ENCODE measurements at regions not wholly inside any gene's neighbourhood (a gene's known extent, or its start where the extent isn't known, plus 50 kb on each side); places are given as distances from the start of the nearest gene placed in this dataset.
"Not testable (repeated sequence)": the region's sequence is repeated elsewhere in the genome, so short reads cannot be mapped to it uniquely, and the experiment has no call there.

- no peak for DNase-seq
Measured at GRCh38 chr7:12833829-12834228, 146.4 kb downstream of the ARL4A start.

GRCh38 chr7:12834782-12835181 is 147.3 kb downstream of the ARL4A start:
- DNase-seq = no peak

GRCh38 chr7:12839508-12840153 is 152.2 kb downstream of the ARL4A start:
- DNase-seq = no peak

- not testable (repeated sequence) for DNase-seq
Measured at GRCh38 chr7:12844732-12845131, 157.3 kb downstream of the ARL4A start.

GRCh38 chr7:12847001-12847400 is 159.6 kb downstream of the ARL4A start:
- DNase-seq = no peak

GRCh38 chr7:12851142-12851541 is 163.7 kb downstream of the ARL4A start:
- no peak for DNase-seq

- DNase-seq = no peak
Measured at GRCh38 chr7:12851841-12852240, 164.4 kb downstream of the ARL4A start.

- no peak for DNase-seq
Measured at GRCh38 chr7:12855036-12855435, 167.6 kb downstream of the ARL4A start.

GRCh38 chr7:12859761-12860160 is 172.3 kb downstream of the ARL4A start:
- no peak for DNase-seq

- DNase-seq = no peak
Measured at GRCh38 chr7:12861070-12861469, 173.6 kb downstream of the ARL4A start.

- no peak for DNase-seq
Measured at GRCh38 chr7:12862146-12862545, 174.7 kb downstream of the ARL4A start.

GRCh38 chr7:12864470-12865046 is 177.1 kb downstream of the ARL4A start:
- DNase-seq = no peak

GRCh38 chr7:12865593-12865992 is 178.2 kb downstream of the ARL4A start:
- no peak for DNase-seq

- no peak for DNase-seq
Measured at GRCh38 chr7:12866207-12866606, 178.8 kb downstream of the ARL4A start.

GRCh38 chr7:12868027-12868426 is 180.6 kb downstream of the ARL4A start:
- no peak for DNase-seq

- DNase-seq = no peak
Measured at GRCh38 chr7:12870219-12870618, 182.8 kb downstream of the ARL4A start.

GRCh38 chr7:12872487-12872886 is 185.1 kb downstream of the ARL4A start:
- no peak for DNase-seq

GRCh38 chr7:12873571-12873970 is 186.1 kb downstream of the ARL4A start:
- no peak for DNase-seq

GRCh38 chr7:12879139-12879538 is 191.7 kb downstream of the ARL4A start:
- DNase-seq = no peak

GRCh38 chr7:12881712-12882111 is 194.3 kb downstream of the ARL4A start:
- no peak for DNase-seq

GRCh38 chr7:12882710-12883109 is 195.3 kb downstream of the ARL4A start:
- no peak for DNase-seq

- no peak for DNase-seq
Measured at GRCh38 chr7:12884033-12884432, 196.6 kb downstream of the ARL4A start.

GRCh38 chr7:12884856-12885440 is 197.5 kb downstream of the ARL4A start:
- DNase-seq = no peak

- DNase-seq = no peak
Measured at GRCh38 chr7:12888717-12889116, 201.3 kb downstream of the ARL4A start.

- no peak for DNase-seq
Measured at GRCh38 chr7:12889391-12889790, 202.0 kb downstream of the ARL4A start.
